ENCODE measurements at regions not wholly inside any gene's neighbourhood (a gene's known extent, or its start where the extent isn't known, plus 50 kb on each side); places are given as distances from the start of the nearest gene placed in this dataset.

- no peak overlapping the region for H3K4me2 ChIP-seq (ENCODE audit: insufficient read depth, insufficient read length, low read length)
- no peak for DNase-seq
- no peak overlapping the region for H3K27ac Mint-ChIP-seq
Measured at GRCh38 chr12:42802785-42803189, 213.2 kb upstream of the PRICKLE1 start.

More at GRCh38 chr12:42802785-42803189, 213.2 kb upstream of the PRICKLE1 start:
- Histone ChIP-seq H4K8ac (replicated peaks; ENCODE audit: insufficient read length, low read depth, low read length) (no peak overlapping the region), H2BK20ac (ENCODE audit: low read depth, low read length, poor library complexity, severe bottlenecking) (no peak overlapping the region), H3T11ph (ENCODE audit: low read length) (no peak overlapping the region), H3K9ac (ENCODE audit: extremely low read depth, insufficient read length, low read length) (no peak overlapping the region), H3K9me3 (ENCODE audit: control insufficient read depth, low read depth, low read length) (no peaks in the 10 kb centered on the region), H3K27ac (ENCODE audit: insufficient read length, low read depth, low read length) (no peak overlapping the region), H3K79me2 (ENCODE audit: insufficient read depth, low read length) (no peaks in the 10 kb centered on the region), H3K79me1 (ENCODE audit: insufficient read depth, low read depth, low read length, poor library complexity, severe bottlenecking) (no peaks in the 10 kb centered on the region), H3K4me1 (ENCODE audit: insufficient read depth, low read length) (peaks cover 11% of the 10 kb centered on the region), H3K56ac (ENCODE audit: insufficient read length, low read depth, low read length) (no peak overlapping the region), H3K4ac (ENCODE audit: low read depth, low read length) (no peak overlapping the region), H4K5ac (ENCODE audit: insufficient read length, low read depth, low read length) (no peak overlapping the region), H2BK120ac (ENCODE audit: low read depth, low read length, poor library complexity, severe bottlenecking) (no peak overlapping the region), H3K18ac (ENCODE audit: insufficient read length, low read depth, low read length) (no peak overlapping the region), H3K27me3 (ENCODE audit: insufficient read depth, low read length) (no peaks in the 10 kb centered on the region), H3K23me2 (ENCODE audit: insufficient read length, low read depth, low read length, poor library complexity, severe bottlenecking) (no peaks in the 10 kb centered on the region), H4K91ac (ENCODE audit: insufficient read length, low read depth, low read length) (no peak overlapping the region), H2BK15ac (ENCODE audit: low read depth, low read length) (no peak overlapping the region), H4K20me1 (ENCODE audit: control insufficient read depth, insufficient read depth, insufficient read length) (no peaks in the 10 kb centered on the region), H2BK5ac (ENCODE audit: insufficient read length, low read length) (no peak overlapping the region), H3K14ac (ENCODE audit: insufficient read depth, low read length) (no peak overlapping the region), H2AFZ (ENCODE audit: low read length) (no peak overlapping the region), H3K23ac (ENCODE audit: insufficient read length, low read depth, low read length) (no peak overlapping the region), H2BK12ac (ENCODE audit: insufficient read length, low read depth, low read length) (no peak overlapping the region), H2AK5ac (ENCODE audit: insufficient read length, low read length) (no peak overlapping the region)
- H3K4me1 Mint-ChIP-seq, result peaks cover 31 to 34% of the 10 kb centered on the region in 2 experiments
- peaks cover 0 to 4% (median 0%) of the 10 kb centered on the region in 3 experiments; a peak in 2 of 7 replicates for H3K36me3 Mint-ChIP-seq (ENCODE audit: insufficient read depth in 1 of 3, low read depth in 3 of 3)
- no peak overlapping the region for H3K4me3 Mint-ChIP-seq
- H3K27me3 Mint-ChIP-seq (ENCODE audit: low read depth), result no peaks in the 10 kb centered on the region
- no peak for TF ChIP-seq CTCF (conservative IDR thresholded peaks at IDR 0.05)
- WGBS (ENCODE audit: extremely low coverage, insufficient read length, low lambda C conversion rate), result no CpG with 5 or more reads among the region's 4 CpGs
- H3K9me3 Mint-ChIP-seq, result peaks cover 0 to 2% of the 10 kb centered on the region in 2 experiments; a peak in 1 of 5 replicates
